ENCODE measurements at regions not wholly inside any gene's neighbourhood (a gene's known extent, or its start where the extent isn't known, plus 50 kb on each side); places are given as distances from the start of the nearest gene placed in this dataset.

DNA sequence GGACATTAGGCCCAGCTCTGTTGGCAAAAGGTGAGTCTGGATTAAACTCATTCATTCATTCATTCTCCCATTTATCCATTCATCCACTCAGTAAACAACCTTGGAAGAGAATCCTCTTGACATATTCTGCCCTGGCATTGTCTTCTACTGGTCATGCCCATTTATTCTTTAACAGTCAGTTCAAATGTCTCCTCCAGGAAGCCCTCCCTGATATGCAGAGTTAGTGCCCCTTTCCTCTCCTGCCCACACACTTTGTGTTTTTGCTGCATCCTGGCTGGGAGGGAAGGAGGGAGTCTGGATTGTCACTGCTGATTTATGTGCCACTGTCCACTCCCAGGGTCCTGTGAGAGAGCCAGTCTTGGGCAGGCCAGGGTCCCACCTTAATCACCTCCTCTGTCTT, 600.3 kb downstream of the MATN1 start:
- no peak for TF ChIP-seq SIN3A (IDR thresholded peaks at IDR 0.05; ENCODE audit: borderline replicate concordance, insufficient read depth, low read length)
- no peak for TF ChIP-seq FOXP2 (optimal IDR thresholded peaks at IDR 0.05; ENCODE audit: borderline replicate concordance, extremely low read depth, extremely low read length, insufficient read depth)
- TF ChIP-seq, protein P1, sequence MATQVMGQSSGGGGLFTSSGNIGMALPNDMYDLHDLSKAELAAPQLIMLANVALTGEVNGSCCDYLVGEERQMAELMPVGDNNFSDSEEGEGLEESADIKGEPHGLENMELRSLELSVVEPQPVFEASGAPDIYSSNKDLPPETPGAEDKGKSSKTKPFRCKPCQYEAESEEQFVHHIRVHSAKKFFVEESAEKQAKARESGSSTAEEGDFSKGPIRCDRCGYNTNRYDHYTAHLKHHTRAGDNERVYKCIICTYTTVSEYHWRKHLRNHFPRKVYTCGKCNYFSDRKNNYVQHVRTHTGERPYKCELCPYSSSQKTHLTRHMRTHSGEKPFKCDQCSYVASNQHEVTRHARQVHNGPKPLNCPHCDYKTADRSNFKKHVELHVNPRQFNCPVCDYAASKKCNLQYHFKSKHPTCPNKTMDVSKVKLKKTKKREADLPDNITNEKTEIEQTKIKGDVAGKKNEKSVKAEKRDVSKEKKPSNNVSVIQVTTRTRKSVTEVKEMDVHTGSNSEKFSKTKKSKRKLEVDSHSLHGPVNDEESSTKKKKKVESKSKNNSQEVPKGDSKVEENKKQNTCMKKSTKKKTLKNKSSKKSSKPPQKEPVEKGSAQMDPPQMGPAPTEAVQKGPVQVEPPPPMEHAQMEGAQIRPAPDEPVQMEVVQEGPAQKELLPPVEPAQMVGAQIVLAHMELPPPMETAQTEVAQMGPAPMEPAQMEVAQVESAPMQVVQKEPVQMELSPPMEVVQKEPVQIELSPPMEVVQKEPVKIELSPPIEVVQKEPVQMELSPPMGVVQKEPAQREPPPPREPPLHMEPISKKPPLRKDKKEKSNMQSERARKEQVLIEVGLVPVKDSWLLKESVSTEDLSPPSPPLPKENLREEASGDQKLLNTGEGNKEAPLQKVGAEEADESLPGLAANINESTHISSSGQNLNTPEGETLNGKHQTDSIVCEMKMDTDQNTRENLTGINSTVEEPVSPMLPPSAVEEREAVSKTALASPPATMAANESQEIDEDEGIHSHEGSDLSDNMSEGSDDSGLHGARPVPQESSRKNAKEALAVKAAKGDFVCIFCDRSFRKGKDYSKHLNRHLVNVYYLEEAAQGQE (IDR thresholded peaks at IDR 0.05; ENCODE audit: insufficient read depth in 1 of 2, low read depth in 2 of 2, low read length in 2 of 2), result no peak

DNA sequence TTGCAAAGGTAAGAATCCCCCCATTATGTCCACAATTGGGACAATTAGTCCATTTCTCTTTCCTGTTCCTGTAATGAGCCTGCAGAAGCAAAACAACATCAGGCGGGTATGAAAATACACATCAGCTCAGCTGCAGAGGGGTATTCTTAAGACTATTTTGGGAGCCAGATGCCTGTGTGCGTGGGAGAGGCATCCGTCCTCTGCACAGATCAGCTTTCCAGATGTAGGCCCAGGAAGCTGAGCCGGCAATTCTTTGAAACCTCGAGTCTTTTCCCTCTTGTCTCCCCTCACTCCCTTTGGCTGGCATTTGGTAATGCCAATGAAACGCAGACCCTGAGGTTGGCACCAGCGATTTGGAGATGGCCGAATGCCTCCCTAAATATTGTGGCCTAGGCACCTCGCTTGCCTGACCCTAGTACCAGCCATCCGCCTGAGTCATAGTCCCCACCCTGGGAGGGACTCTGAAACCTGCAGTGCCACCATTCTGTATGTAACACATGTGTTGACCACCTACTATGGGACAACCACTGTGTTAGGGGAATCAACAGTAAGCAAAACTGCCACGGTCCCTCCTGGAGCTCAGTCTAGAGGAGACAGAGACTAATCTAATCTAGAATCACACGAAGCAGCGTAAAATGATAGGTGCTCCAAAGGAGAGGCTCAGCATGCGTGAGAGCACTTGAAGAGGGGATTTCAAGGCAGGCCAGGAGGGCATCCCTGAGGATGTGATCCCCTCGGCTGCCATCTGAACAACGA, 603.0 kb downstream of the MATN1 start:
- TF ChIP-seq POLR2AphosphoS5 (IDR thresholded peaks at IDR 0.05; ENCODE audit: low read depth, low read length) (no peak), FOXP2 (optimal IDR thresholded peaks at IDR 0.05; ENCODE audit: borderline replicate concordance, extremely low read depth, extremely low read length, insufficient read depth) (no peak), TAF1 (IDR thresholded peaks at IDR 0.05; ENCODE audit: borderline replicate concordance, insufficient read depth, low read length) (no peak), SIN3A (IDR thresholded peaks at IDR 0.05; ENCODE audit: borderline replicate concordance, insufficient read depth, low read length) (no peak)
- TF ChIP-seq, protein P1 (IDR thresholded peaks at IDR 0.05; ENCODE audit: insufficient read depth in 1 of 2, low read depth in 2 of 2, low read length in 2 of 2), result no peak

DNA sequence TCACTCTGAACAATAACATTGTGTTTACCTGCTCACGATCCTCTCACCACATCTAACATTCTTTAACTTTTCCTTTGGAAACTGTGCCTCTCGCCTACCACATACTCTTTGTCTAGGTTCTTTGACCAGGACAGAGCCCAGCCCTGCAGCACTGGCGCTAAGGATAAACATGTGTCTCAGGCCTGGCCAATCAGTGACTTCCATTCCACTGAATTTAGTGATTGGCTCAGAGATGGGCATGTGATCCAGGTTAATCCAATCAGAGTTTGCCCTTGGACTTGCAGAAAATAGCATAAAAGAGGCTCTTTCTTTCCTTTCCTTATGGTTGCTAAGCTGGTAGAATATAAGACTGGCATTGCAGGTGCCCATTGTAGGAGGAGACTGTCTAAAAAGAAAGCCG, 605.7 kb downstream of the MATN1 start:
- TF ChIP-seq TAF1 (IDR thresholded peaks at IDR 0.05; ENCODE audit: borderline replicate concordance, insufficient read depth, low read length) (no peak), POLR2AphosphoS5 (IDR thresholded peaks at IDR 0.05; ENCODE audit: low read depth, low read length) (no peak), SIN3A (IDR thresholded peaks at IDR 0.05; ENCODE audit: borderline replicate concordance, insufficient read depth, low read length) (no peak), FOXP2 (optimal IDR thresholded peaks at IDR 0.05; ENCODE audit: borderline replicate concordance, extremely low read depth, extremely low read length, insufficient read depth) (no peak)
- TF ChIP-seq, protein P1 (IDR thresholded peaks at IDR 0.05; ENCODE audit: insufficient read depth in 1 of 2, low read depth in 2 of 2, low read length in 2 of 2), result no peak

DNA sequence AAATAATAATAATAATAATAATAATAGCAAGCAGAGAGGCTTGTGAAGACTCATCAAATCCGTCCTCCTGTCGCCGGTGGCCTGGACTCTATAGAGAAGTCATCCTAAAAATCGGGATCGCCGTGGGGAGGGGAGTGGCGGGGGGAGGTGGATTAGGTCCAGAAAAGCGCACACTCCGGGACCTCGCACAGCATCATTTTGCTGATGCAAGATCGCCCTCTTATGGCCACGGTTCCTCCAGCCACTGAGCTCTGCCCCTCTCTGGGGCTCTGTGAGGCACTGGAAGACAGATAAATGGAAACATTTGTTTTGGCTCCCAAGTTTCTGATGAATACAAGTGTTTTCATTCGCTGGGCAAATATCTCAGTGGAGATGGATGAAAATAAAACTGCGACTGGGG, 612.0 kb downstream of the MATN1 start:
- TF ChIP-seq, protein P1 (IDR thresholded peaks at IDR 0.05; ENCODE audit: insufficient read depth in 1 of 2, low read depth in 2 of 2, low read length in 2 of 2), result no peak
- TF ChIP-seq TAF1 (IDR thresholded peaks at IDR 0.05; ENCODE audit: borderline replicate concordance, insufficient read depth, low read length), result no peak
- TF ChIP-seq SIN3A (IDR thresholded peaks at IDR 0.05; ENCODE audit: borderline replicate concordance, insufficient read depth, low read length), result no peak
- TF ChIP-seq FOXP2 (optimal IDR thresholded peaks at IDR 0.05; ENCODE audit: borderline replicate concordance, extremely low read depth, extremely low read length, insufficient read depth), result no peak
- TF ChIP-seq POLR2AphosphoS5 (IDR thresholded peaks at IDR 0.05; ENCODE audit: low read depth, low read length), result no peak

Data from PFSK-1 (cell line).